ENCODE measurements at regions not wholly inside any gene's neighbourhood (a gene's known extent, or its start where the extent isn't known, plus 50 kb on each side); places are given as distances from the start of the nearest gene placed in this dataset.

DNA sequence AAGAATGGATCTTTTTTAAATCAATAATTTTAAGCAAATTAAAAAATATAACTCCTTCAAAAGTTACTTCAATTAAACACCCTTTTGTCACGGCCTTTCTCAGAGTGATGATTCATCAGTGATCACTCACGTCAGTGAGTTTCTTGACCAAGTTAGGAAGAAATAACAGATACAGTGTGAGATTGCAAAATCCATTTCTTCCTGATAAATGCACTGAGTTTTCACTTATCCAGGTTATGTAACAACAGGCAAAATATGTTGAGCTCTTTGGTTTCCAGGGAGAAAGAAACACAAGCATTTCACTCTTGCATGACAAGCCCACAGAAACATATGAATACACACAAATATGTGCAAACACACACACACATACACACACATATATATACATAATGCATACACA lies 195.9 kb upstream of the CYRIA start:
- Histone ChIP-seq H3K9ac (ENCODE audit: low read length) (no peak overlapping the region), H3K27me3 (ENCODE audit: low read length) (no peaks in the 10 kb centered on the region), H3K4me2 (ENCODE audit: low read depth, low read length, poor library complexity, severe bottlenecking) (no peak overlapping the region), H2AFZ (ENCODE audit: low read length) (no peak overlapping the region), H3K27ac (ENCODE audit: low read length) (no peak overlapping the region), H3K4me3 (ENCODE audit: low read length) (no peak overlapping the region), H3K9me3 (ENCODE audit: low read length) (no peaks in the 10 kb centered on the region), H4K20me1 (ENCODE audit: insufficient read depth, low read depth, low read length) (no peaks in the 10 kb centered on the region), H3K79me2 (ENCODE audit: low read length) (no peaks in the 10 kb centered on the region), H3K4me1 (ENCODE audit: low read length) (peaks cover 7% of the 10 kb centered on the region), H3K9me2 (replicated peaks; ENCODE audit: insufficient read depth, low read length) (no peaks in the 10 kb centered on the region), H3K36me3 (ENCODE audit: insufficient read depth, low read length) (no peaks in the 10 kb centered on the region)
- no peak for DNase-seq

- Histone ChIP-seq H3K9me3 (ENCODE audit: low read length) (no peaks in the 10 kb centered on the region), H3K79me2 (ENCODE audit: low read length) (no peaks in the 10 kb centered on the region), H3K27ac (ENCODE audit: low read length) (no peak overlapping the region), H4K20me1 (ENCODE audit: insufficient read depth, low read depth, low read length) (no peaks in the 10 kb centered on the region), H3K9me2 (replicated peaks; ENCODE audit: insufficient read depth, low read length) (no peaks in the 10 kb centered on the region), H3K4me2 (ENCODE audit: low read depth, low read length, poor library complexity, severe bottlenecking) (no peak overlapping the region), H3K36me3 (ENCODE audit: insufficient read depth, low read length) (no peaks in the 10 kb centered on the region), H3K4me1 (ENCODE audit: low read length) (peaks cover 7% of the 10 kb centered on the region), H3K4me3 (ENCODE audit: low read length) (no peak overlapping the region), H2AFZ (ENCODE audit: low read length) (no peak overlapping the region), H3K27me3 (ENCODE audit: low read length) (no peaks in the 10 kb centered on the region), H3K9ac (ENCODE audit: low read length) (no peak overlapping the region)
- no peak for DNase-seq
These were observed 195.5 kb upstream of the CYRIA start for GRCh38 chr2:16861111-16861510.

- no peak overlapping the region for H3K9ac ChIP-seq (ENCODE audit: low read length)
- no peaks in the 10 kb centered on the region for H3K9me2 ChIP-seq (replicated peaks; ENCODE audit: insufficient read depth, low read length)
- no peak overlapping the region for H2AFZ ChIP-seq (ENCODE audit: low read length)
- no peak overlapping the region for H3K4me2 ChIP-seq (ENCODE audit: low read depth, low read length, poor library complexity, severe bottlenecking)
- no peaks in the 10 kb centered on the region for H3K36me3 ChIP-seq (ENCODE audit: insufficient read depth, low read length)
- H4K20me1 ChIP-seq (ENCODE audit: insufficient read depth, low read depth, low read length), result no peaks in the 10 kb centered on the region
- H3K79me2 ChIP-seq (ENCODE audit: low read length), result no peaks in the 10 kb centered on the region
- H3K9me3 ChIP-seq (ENCODE audit: low read length), result no peaks in the 10 kb centered on the region
- no peaks in the 10 kb centered on the region for H3K27me3 ChIP-seq (ENCODE audit: low read length)
- H3K4me1 ChIP-seq (ENCODE audit: low read length), result peaks cover 7% of the 10 kb centered on the region
- DNase-seq, result no peak
- H3K4me3 ChIP-seq (ENCODE audit: low read length), result no peak overlapping the region
- no peak overlapping the region for H3K27ac ChIP-seq (ENCODE audit: low read length)
These were observed 195.0 kb upstream of the CYRIA start for GRCh38 chr2:16860627-16861026.

DNA sequence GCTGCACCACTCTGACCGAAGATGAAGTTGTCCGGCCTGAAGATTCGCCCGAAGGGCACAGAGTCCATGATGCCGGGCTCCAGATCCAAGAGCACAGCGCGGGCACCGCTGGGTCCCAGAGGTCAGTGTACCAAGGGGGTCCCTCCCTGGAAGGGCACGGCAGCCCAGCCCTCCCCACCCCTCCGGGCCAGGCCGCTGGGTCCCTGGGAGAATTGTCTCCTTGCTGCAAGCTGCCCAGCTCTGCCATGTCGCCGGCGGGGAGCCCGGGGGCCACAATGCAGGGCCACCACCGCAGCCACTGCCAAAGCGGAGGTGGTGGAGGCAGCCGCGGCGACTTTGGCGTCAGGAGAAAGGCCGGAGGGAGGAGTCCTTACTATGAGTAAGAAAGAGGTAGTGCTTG lies 189.5 kb upstream of the CYRIA start:
- Histone ChIP-seq H3K9me2 (replicated peaks; ENCODE audit: insufficient read depth, low read length) (no peaks in the 10 kb centered on the region), H3K27ac (ENCODE audit: low read length) (no peak overlapping the region), H3K4me2 (ENCODE audit: low read depth, low read length, poor library complexity, severe bottlenecking) (no peak overlapping the region), H3K9me3 (ENCODE audit: low read length) (no peaks in the 10 kb centered on the region), H3K36me3 (ENCODE audit: insufficient read depth, low read length) (no peaks in the 10 kb centered on the region), H2AFZ (ENCODE audit: low read length) (no peak overlapping the region), H3K27me3 (ENCODE audit: low read length) (no peaks in the 10 kb centered on the region), H3K4me1 (ENCODE audit: low read length) (no peaks in the 10 kb centered on the region), H3K4me3 (ENCODE audit: low read length) (no peak overlapping the region), H3K9ac (ENCODE audit: low read length) (no peak overlapping the region), H3K79me2 (ENCODE audit: low read length) (no peaks in the 10 kb centered on the region), H4K20me1 (ENCODE audit: insufficient read depth, low read depth, low read length) (no peaks in the 10 kb centered on the region)
- DNase-seq, result no peak

DNA sequence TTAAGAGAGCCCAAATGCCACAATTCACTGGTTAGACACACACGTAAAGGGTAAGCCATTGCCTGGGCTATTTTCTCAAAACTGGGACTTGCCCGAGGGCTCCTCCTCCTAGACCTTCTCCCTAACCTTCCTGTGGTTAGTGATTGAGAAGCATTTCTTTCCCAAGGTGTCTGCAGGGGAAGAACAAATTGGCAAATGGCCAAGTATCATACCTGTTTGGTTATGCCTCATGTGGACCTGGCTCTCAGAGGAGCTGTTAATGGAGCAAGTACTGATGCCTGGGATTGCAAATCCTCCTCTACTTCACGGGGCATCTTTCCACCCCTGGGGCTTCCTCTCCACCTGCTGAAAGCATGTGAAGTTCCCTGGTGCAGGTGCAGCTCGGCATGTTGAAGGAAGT lies 187.5 kb upstream of the CYRIA start:
- Histone ChIP-seq H3K9me2 (replicated peaks; ENCODE audit: insufficient read depth, low read length) (no peaks in the 10 kb centered on the region), H3K4me1 (ENCODE audit: low read length) (no peaks in the 10 kb centered on the region), H3K27me3 (ENCODE audit: low read length) (no peaks in the 10 kb centered on the region), H3K27ac (ENCODE audit: low read length) (no peak overlapping the region), H3K36me3 (ENCODE audit: insufficient read depth, low read length) (no peaks in the 10 kb centered on the region), H4K20me1 (ENCODE audit: insufficient read depth, low read depth, low read length) (no peaks in the 10 kb centered on the region), H3K4me2 (ENCODE audit: low read depth, low read length, poor library complexity, severe bottlenecking) (no peak overlapping the region), H3K79me2 (ENCODE audit: low read length) (no peaks in the 10 kb centered on the region), H3K4me3 (ENCODE audit: low read length) (no peak overlapping the region), H3K9ac (ENCODE audit: low read length) (no peak overlapping the region), H3K9me3 (ENCODE audit: low read length) (no peaks in the 10 kb centered on the region), H2AFZ (ENCODE audit: low read length) (no peak overlapping the region)
- DNase-seq, result no peak

DNA sequence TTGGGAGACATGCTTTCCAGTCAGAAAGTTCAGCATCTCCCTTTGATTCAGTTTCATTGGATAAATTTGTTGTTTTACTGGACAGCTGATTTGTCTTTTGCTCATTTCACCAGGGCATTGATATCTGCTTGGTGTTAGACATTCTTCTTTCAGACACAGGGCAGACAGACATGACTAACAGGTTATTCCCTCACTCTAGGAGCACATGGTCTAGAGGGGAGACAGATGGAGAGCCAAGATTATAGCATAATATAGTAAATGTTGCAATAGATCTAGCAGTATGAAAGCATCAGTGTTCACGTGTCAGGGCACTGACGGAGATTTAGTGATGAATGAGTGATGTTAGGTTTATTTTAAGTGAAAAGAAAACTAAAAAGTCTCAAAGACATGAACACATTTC lies 187.0 kb upstream of the CYRIA start:
- H3K4me3 ChIP-seq (ENCODE audit: low read length), result no peak overlapping the region
- no peak overlapping the region for H3K9ac ChIP-seq (ENCODE audit: low read length)
- H3K27me3 ChIP-seq (ENCODE audit: low read length), result no peaks in the 10 kb centered on the region
- no peaks in the 10 kb centered on the region for H3K36me3 ChIP-seq (ENCODE audit: insufficient read depth, low read length)
- no peak for DNase-seq
- no peaks in the 10 kb centered on the region for H3K4me1 ChIP-seq (ENCODE audit: low read length)
- H3K27ac ChIP-seq (ENCODE audit: low read length), result no peak overlapping the region
- H3K79me2 ChIP-seq (ENCODE audit: low read length), result no peaks in the 10 kb centered on the region
- H4K20me1 ChIP-seq (ENCODE audit: insufficient read depth, low read depth, low read length), result no peaks in the 10 kb centered on the region
- H3K9me3 ChIP-seq (ENCODE audit: low read length), result no peaks in the 10 kb centered on the region
- H3K4me2 ChIP-seq (ENCODE audit: low read depth, low read length, poor library complexity, severe bottlenecking), result no peak overlapping the region
- H3K9me2 ChIP-seq (replicated peaks; ENCODE audit: insufficient read depth, low read length), result no peaks in the 10 kb centered on the region
- no peak overlapping the region for H2AFZ ChIP-seq (ENCODE audit: low read length)

- Histone ChIP-seq H3K4me3 (ENCODE audit: low read length) (no peak overlapping the region), H3K9me3 (ENCODE audit: low read length) (no peaks in the 10 kb centered on the region), H3K4me2 (ENCODE audit: low read depth, low read length, poor library complexity, severe bottlenecking) (no peak overlapping the region), H3K27me3 (ENCODE audit: low read length) (no peaks in the 10 kb centered on the region), H3K4me1 (ENCODE audit: low read length) (no peaks in the 10 kb centered on the region), H3K27ac (ENCODE audit: low read length) (no peak overlapping the region), H2AFZ (ENCODE audit: low read length) (no peak overlapping the region), H3K9ac (ENCODE audit: low read length) (no peak overlapping the region), H3K9me2 (replicated peaks; ENCODE audit: insufficient read depth, low read length) (no peaks in the 10 kb centered on the region), H3K79me2 (ENCODE audit: low read length) (no peaks in the 10 kb centered on the region), H4K20me1 (ENCODE audit: insufficient read depth, low read depth, low read length) (no peaks in the 10 kb centered on the region), H3K36me3 (ENCODE audit: insufficient read depth, low read length) (no peaks in the 10 kb centered on the region)
- no peak for DNase-seq
These were observed 185.5 kb upstream of the CYRIA start for GRCh38 chr2:16851126-16851525.

GRCh38 chr2:16840496-16841172 lies 175.0 kb upstream of the CYRIA start:
- no peaks in the 10 kb centered on the region for H3K9me2 ChIP-seq (replicated peaks; ENCODE audit: insufficient read depth, low read length)
- H2AFZ ChIP-seq (ENCODE audit: low read length), result no peak overlapping the region
- no peaks in the 10 kb centered on the region for H3K4me1 ChIP-seq (ENCODE audit: low read length)
- no peak overlapping the region for H3K4me2 ChIP-seq (ENCODE audit: low read depth, low read length, poor library complexity, severe bottlenecking)
- no peaks in the 10 kb centered on the region for H3K79me2 ChIP-seq (ENCODE audit: low read length)
- H3K36me3 ChIP-seq (ENCODE audit: insufficient read depth, low read length), result no peaks in the 10 kb centered on the region
- no peaks in the 10 kb centered on the region for H3K9me3 ChIP-seq (ENCODE audit: low read length)
- no peak overlapping the region for H3K9ac ChIP-seq (ENCODE audit: low read length)
- H3K4me3 ChIP-seq (ENCODE audit: low read length), result no peak overlapping the region
- H3K27me3 ChIP-seq (ENCODE audit: low read length), result no peaks in the 10 kb centered on the region
- H4K20me1 ChIP-seq (ENCODE audit: insufficient read depth, low read depth, low read length), result no peaks in the 10 kb centered on the region
- no peak overlapping the region for H3K27ac ChIP-seq (ENCODE audit: low read length)
- no peak for DNase-seq

DNA sequence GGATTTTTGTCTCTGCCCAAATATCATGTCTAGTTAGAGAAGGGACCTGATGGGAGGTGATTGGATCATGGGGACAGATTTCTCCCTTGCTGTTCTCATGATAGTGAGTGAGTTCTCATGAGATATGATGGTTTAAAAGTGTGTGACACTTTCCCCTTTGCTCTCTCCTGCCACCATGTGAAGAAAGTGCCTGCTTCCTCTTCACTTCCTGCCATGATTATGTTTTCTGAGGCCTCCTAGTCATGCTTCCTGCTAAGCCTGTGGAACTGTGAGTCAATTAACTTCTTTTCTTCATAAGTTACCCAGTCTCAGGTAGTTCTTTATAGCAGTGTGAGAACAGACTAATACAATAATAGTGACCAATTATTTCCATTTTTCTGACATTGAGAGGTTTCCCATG lies 167.3 kb upstream of the CYRIA start:
- H3K9ac ChIP-seq (ENCODE audit: low read length), result no peak overlapping the region
- no peaks in the 10 kb centered on the region for H3K4me1 ChIP-seq (ENCODE audit: low read length)
- H3K27me3 ChIP-seq (ENCODE audit: low read length), result no peaks in the 10 kb centered on the region
- no peak overlapping the region for H3K4me3 ChIP-seq (ENCODE audit: low read length)
- H3K27ac ChIP-seq (ENCODE audit: low read length), result no peak overlapping the region
- no peaks in the 10 kb centered on the region for H3K9me3 ChIP-seq (ENCODE audit: low read length)
- DNase-seq, result no peak
- H3K79me2 ChIP-seq (ENCODE audit: low read length), result no peaks in the 10 kb centered on the region
- H3K9me2 ChIP-seq (replicated peaks; ENCODE audit: insufficient read depth, low read length), result no peaks in the 10 kb centered on the region
- no peak overlapping the region for H2AFZ ChIP-seq (ENCODE audit: low read length)
- no peaks in the 10 kb centered on the region for H4K20me1 ChIP-seq (ENCODE audit: insufficient read depth, low read depth, low read length)
- H3K4me2 ChIP-seq (ENCODE audit: low read depth, low read length, poor library complexity, severe bottlenecking), result no peak overlapping the region
- no peaks in the 10 kb centered on the region for H3K36me3 ChIP-seq (ENCODE audit: insufficient read depth, low read length)
